ENCODE measurements at regions not wholly inside any gene's neighbourhood (a gene's known extent, or its start where the extent isn't known, plus 50 kb on each side); places are given as distances from the start of the nearest gene placed in this dataset.

- Histone ChIP-seq H3K4me2 (ENCODE audit: control insufficient read depth, insufficient read depth) (no peak overlapping the region), H4K20me1 (ENCODE audit: control insufficient read depth, insufficient read depth) (no peaks in the 10 kb centered on the region), H3K27me3 (replicated peaks in 1 of 2; ENCODE audit: control insufficient read depth in 2 of 2, insufficient read depth in 2 of 2, low read length in 1 of 2) (no peaks in the 10 kb centered on the region), H3K4me3 (no peak overlapping the region), H3K9ac (ENCODE audit: control insufficient read depth, insufficient read depth, low read length) (no peak overlapping the region), H2AFZ (ENCODE audit: control insufficient read depth, low read depth, low read length) (no peak overlapping the region), H3K27ac (ENCODE audit: control insufficient read depth, insufficient read depth) (no peak overlapping the region), H3K4me1 (ENCODE audit: control insufficient read depth, insufficient read depth, low read length) (no peaks in the 10 kb centered on the region), H3K9me3 (replicated peaks; ENCODE audit: control insufficient read depth, insufficient read depth, low read length) (no peaks in the 10 kb centered on the region), H3K79me2 (ENCODE audit: control insufficient read depth, insufficient read depth, low read length) (no peaks in the 10 kb centered on the region), H3K36me3 (ENCODE audit: control insufficient read depth in 2 of 2, insufficient read depth in 2 of 2, low read length in 1 of 2) (no peaks in the 10 kb centered on the region)
- intact Hi-C loops (cut with micrococcal nuclease; ENCODE audit: unreplicated experiment) (no loop called here), in situ Hi-C loops (cut with MboI) (no loop called here)
- ATAC-seq = no peak
- CTCF ChIA-PET = interaction anchor here (1.2 kb wide), 1 partner anchor 34 kb away, joined by 3 read pairs; no protein-coding TSS in a partner anchor
- POLR2A ChIA-PET = no interaction called here
- TF ChIP-seq EGR1 (IDR thresholded peaks at IDR 0.05; ENCODE audit: borderline replicate concordance in 1 of 2, low read depth in 2 of 2, low read length in 2 of 2) (no peak), SP1 (IDR thresholded peaks at IDR 0.05; ENCODE audit: low read depth, low read length) (no peak), RCOR1 (conservative IDR thresholded peaks at IDR 0.05; ENCODE audit: low read depth, low read length) (no peak), REST (IDR thresholded peaks at IDR 0.05; ENCODE audit: low read depth, low read length) (no peak), RELA (IDR thresholded peaks at IDR 0.05; ENCODE audit: borderline replicate concordance, partially characterized antibody) (no peak), TBL1XR1 (IDR thresholded peaks at IDR 0.05; ENCODE audit: low read depth, low read length) (no peak), MYC (IDR thresholded peaks at IDR 0.05; ENCODE audit: insufficient read depth, insufficient read length, insufficient replicate concordance, low read length, severe bottlenecking) (no peak), CEBPB (IDR thresholded peaks at IDR 0.05; ENCODE audit: borderline replicate concordance in 1 of 2, low read depth in 2 of 2, low read length in 2 of 2) (no peak), LARP7 (IDR thresholded peaks at IDR 0.05) (no peak), RELB (IDR thresholded peaks at IDR 0.05; ENCODE audit: low read depth) (no peak), YY1 (IDR thresholded peaks at IDR 0.05; ENCODE audit: low read depth, low read length) (no peak), SMAD1 (IDR thresholded peaks at IDR 0.05; ENCODE audit: low read depth, partially characterized antibody) (no peak), RUNX3 (IDR thresholded peaks at IDR 0.05; ENCODE audit: low read length) (no peak), TCF3 (IDR thresholded peaks at IDR 0.05; ENCODE audit: borderline replicate concordance, insufficient read depth, low read depth, low read length) (no peak), SREBF1 (IDR thresholded peaks at IDR 0.05; ENCODE audit: low read length) (no peak), BRCA1 (IDR thresholded peaks at IDR 0.05; ENCODE audit: low read depth, low read length) (no peak), ASH2L (IDR thresholded peaks at IDR 0.05; ENCODE audit: borderline replicate concordance, low read depth) (no peak), TCF12 (IDR thresholded peaks at IDR 0.05; ENCODE audit: low read depth, low read length) (no peak)
- TF ChIP-seq, protein P1, sequence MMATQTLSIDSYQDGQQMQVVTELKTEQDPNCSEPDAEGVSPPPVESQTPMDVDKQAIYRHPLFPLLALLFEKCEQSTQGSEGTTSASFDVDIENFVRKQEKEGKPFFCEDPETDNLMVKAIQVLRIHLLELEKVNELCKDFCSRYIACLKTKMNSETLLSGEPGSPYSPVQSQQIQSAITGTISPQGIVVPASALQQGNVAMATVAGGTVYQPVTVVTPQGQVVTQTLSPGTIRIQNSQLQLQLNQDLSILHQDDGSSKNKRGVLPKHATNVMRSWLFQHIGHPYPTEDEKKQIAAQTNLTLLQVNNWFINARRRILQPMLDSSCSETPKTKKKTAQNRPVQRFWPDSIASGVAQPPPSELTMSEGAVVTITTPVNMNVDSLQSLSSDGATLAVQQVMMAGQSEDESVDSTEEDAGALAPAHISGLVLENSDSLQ (IDR thresholded peaks at IDR 0.05) = no peak
- SMC1A ChIA-PET (ENCODE audit: uncharacterized antibody, unreplicated experiment) = no interaction called here
- BruUV-seq (replicated peaks) = no TSS peak
- no peak for DNase-seq (ENCODE audit: low read depth, low spot score)
- no peak for FAIRE-seq
- 24% methylated on average over 6 of the region's 6 CpGs for WGBS (ENCODE audit: insufficient coverage, insufficient replicate concordance, low lambda C conversion rate, missing lambda C conversion rate)
- RAD21 ChIA-PET (ENCODE audit: unreplicated experiment) = no interaction called here
Observed at GRCh38 chr3:76011121-76011520, 225.8 kb upstream of the ZNF717 start.
